ENCODE measurements at regions not wholly inside any gene's neighbourhood (a gene's known extent, or its start where the extent isn't known, plus 50 kb on each side); places are given as distances from the start of the nearest gene placed in this dataset.

- DNase-seq, result no peak
Observed at GRCh38 chr2:198483051-198483450, 678.7 kb downstream of the PLCL1 start.

GRCh38 chr2:198479065-198479464 is 674.7 kb downstream of the PLCL1 start:
- DNase-seq, result no peak

- DNase-seq, result no peak
Observed at GRCh38 chr2:198478361-198478760, 674.0 kb downstream of the PLCL1 start.

- no peak for DNase-seq
Observed at GRCh38 chr2:198476007-198476406, 671.6 kb downstream of the PLCL1 start.

- DNase-seq, result no peak
Observed at GRCh38 chr2:198471291-198471690, 666.9 kb downstream of the PLCL1 start.

- DNase-seq, result no peak
Observed at GRCh38 chr2:198468136-198468535, 663.7 kb downstream of the PLCL1 start.

GRCh38 chr2:198465970-198466369 is 661.6 kb downstream of the PLCL1 start:
- DNase-seq, result no peak

- no peak for DNase-seq
Observed at GRCh38 chr2:198456418-198456817, 652.0 kb downstream of the PLCL1 start.

GRCh38 chr2:198453866-198454265 is 649.5 kb downstream of the PLCL1 start:
- no peak for DNase-seq

- no peak for DNase-seq
Observed at GRCh38 chr2:198452327-198452726, 647.9 kb downstream of the PLCL1 start.

- DNase-seq, result no peak
Observed at GRCh38 chr2:198448789-198449188, 644.4 kb downstream of the PLCL1 start.

- DNase-seq, result no peak
Observed at GRCh38 chr2:198444800-198445287, 640.5 kb downstream of the PLCL1 start.

GRCh38 chr2:198441901-198442300 is 637.5 kb downstream of the PLCL1 start:
- no peak for DNase-seq

- no peak for DNase-seq
Observed at GRCh38 chr2:198441246-198441645, 636.9 kb downstream of the PLCL1 start.

- no peak for DNase-seq
Observed at GRCh38 chr2:198440833-198441232, 636.4 kb downstream of the PLCL1 start.

- no peak for DNase-seq
Observed at GRCh38 chr2:198438331-198438730, 633.9 kb downstream of the PLCL1 start.

GRCh38 chr2:198424112-198424511 is 619.7 kb downstream of the PLCL1 start:
- DNase-seq, result no peak

- no peak for DNase-seq
Observed at GRCh38 chr2:198417836-198418235, 613.4 kb downstream of the PLCL1 start.

GRCh38 chr2:198414976-198415375 is 610.6 kb downstream of the PLCL1 start:
- DNase-seq, result no peak

- no peak for DNase-seq
Observed at GRCh38 chr2:198411936-198412335, 607.5 kb downstream of the PLCL1 start.

- no peak for DNase-seq
Observed at GRCh38 chr2:198408171-198408570, 603.8 kb downstream of the PLCL1 start.

GRCh38 chr2:198405311-198405710 is 600.9 kb downstream of the PLCL1 start:
- no peak for DNase-seq

GRCh38 chr2:198401644-198402043 is 597.3 kb downstream of the PLCL1 start:
- no peak for DNase-seq

GRCh38 chr2:198400999-198401398 is 596.6 kb downstream of the PLCL1 start:
- no peak for DNase-seq

- DNase-seq, result no peak
Observed at GRCh38 chr2:198394208-198394607, 589.8 kb downstream of the PLCL1 start.

- DNase-seq, result no peak
Observed at GRCh38 chr2:198390670-198391069, 586.3 kb downstream of the PLCL1 start.

Measured in activated T-cell treated with anti-CD3 and anti-CD28 coated beads for 4 hours (primary cell).